SK-MEL-5 (cell line): ENCODE measurements at regions not wholly inside any gene's neighbourhood (a gene's known extent, or its start where the extent isn't known, plus 50 kb on each side); places are given as distances from the start of the nearest gene placed in this dataset.

Source experiments
- DNase-seq: peaks from one replicate; pipeline ENCODE4 v3.0.0-alpha.2; 2016; ENCODE audit warnings: low read depth, low spot score
- in situ Hi-C: cut with HindIII; loops from 2 replicates; pipeline ENCODE4 v1.10.0; 2016; ENCODE audit warnings: low sequenced_read_pairs, high pct_unique_total_duplicates, low pct_unique_long_range_greater_than_20kb

DNA sequence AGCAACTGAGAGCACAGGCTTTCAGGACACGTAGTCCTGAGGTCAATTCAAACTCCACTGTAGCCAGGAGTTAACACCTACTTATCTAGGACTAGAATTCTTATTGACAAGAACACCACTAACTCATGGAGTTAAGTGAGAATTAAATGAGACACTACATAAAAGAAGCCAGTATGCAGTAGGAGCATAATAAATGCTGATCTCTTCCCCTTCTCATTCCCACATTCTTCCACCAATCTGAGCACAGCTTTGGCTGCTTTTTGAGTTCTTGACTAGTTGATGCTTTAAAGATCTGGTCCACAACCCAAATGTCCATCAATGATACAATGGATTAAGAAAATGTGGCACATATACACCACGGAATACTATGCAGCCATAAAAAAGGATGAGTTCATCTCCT, 55.2 kb downstream of the TTC32 start:
- in situ Hi-C loops = no loop called here
- DNase-seq = no peak

DNA sequence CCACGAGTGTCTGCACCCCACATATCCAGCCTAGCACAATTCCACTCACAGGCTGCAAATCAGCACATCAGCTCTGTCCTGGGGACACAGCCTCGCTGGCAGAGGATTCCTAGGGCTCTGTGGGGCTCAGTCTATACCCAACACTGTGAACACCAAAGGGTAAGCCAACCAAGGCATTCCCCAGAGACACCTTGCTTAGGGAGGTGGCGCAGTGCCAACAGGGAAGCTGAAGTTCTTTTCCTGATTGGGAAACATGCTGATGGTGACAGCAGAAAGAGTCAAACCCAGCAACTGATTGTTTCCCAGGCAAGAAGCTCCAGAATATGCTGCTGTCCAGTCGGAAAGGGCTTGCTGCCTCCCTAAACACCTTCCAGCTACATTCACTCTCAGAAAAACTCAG, 55.8 kb downstream of the TTC32 start:
- in situ Hi-C loops = no loop called here
- no peak for DNase-seq

DNA sequence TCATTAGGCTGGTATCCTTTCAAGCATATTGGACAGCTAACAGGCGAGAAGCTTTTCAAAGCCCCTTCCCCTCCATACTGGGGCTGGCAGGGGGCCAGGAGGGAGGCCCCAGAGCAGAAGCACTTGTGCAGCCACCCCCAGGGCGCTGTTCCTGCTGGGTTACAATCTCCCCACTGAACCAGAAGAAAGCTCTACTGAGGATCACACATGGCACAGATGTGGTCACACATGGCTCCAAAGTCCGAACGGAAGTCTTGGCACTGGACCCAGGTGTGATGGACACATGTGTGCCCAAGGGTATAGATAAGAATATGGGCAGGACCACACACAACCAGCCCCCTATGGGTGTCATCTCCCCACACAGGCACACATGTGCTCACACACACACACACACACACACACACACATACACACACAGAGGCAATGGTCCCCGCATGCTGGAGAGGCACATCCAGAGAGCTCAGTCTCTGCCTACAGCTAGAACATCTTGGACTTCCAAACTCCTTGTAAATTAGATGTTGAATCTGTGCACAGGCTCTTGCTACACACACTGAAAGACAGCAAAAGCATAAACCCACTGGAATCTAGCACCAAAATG, 56.4 kb downstream of the TTC32 start:
- in situ Hi-C loops = no loop called here
- DNase-seq = no peak

DNA sequence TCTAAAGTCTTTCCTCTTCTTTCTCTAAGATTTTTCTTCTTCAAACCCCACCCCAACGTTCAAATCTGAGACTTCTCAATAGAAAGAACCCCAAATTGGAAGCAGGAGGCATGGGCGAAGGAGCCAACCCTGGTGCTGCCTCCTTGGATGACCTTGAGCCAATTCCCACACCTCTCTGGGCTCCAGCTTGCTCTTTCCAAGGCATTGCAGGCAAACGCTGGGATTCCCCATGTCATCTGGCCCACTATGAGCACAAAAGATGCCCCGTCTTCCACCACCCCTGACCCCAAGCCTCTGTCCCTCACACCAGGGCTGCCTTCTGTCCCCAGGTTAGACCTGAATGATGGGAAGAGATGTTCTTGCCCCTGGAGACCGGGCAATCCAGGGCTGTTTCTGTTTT, 57.0 kb downstream of the TTC32 start:
- DNase-seq = no peak
- in situ Hi-C loops = no loop called here

DNA sequence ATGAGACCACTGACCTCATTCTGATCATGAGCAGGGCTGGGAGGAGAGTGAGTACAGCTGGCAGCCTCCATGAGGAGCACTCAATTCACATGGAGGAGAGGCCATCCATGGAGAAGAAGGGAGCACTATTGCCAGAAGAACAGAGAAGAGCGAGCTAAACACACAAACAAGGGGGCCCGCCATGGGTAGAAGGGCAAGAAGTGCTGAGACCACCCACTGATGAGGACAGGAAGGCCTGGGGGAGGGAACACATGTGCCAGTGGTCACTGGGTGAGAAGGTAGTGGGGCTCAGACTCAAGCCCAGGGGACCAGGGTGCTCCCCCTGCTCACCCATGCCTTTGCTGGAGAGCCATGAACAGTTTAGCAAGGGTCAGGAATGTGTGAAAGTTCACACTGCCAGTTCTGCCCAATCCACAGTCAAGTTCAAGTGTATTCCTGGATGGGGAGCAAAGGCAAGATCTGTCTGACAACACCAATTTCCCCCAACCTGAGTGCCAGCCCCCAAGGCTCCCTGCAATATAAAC, 57.7 kb downstream of the TTC32 start:
- in situ Hi-C loops = no loop called here
- DNase-seq = no peak

DNA sequence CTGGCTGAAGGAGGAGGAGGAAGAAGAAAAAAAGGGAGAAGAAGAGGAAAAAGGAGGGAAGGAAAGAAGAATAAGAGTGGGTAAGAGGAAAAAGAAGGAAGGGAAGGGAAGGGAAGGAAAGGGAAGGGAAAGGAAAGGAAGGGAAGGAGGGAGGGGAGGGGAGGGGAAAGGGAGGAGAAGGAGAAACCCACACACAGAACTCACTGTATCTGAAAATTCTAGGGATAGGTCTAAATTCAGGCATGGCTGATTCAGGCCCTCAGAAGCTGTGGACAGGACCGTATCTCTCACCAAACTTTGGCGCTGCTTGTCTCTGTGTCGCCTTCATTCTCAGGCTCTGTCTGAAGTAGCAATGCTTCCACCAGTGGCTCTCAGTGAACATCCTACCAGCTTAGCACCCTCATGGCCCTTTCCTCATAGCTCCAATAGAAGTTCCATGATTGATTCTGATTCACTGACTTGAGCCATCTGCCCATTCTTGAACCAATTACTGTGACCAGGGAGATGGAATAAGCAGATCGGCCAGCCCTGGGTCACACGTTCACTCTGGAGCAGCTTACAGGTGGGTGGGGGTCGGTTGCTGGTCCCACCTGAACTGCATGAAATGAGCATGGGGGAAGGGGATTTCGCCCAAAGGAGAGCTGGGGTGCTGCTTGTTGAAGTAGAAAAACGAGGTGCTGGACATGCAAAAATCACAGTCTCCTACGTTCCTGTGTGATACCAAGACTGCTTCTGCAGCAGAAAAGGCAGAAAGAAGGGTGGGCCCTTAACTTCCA, 59.7 kb downstream of the TTC32 start:
- in situ Hi-C loops = no loop called here
- no peak for DNase-seq

GRCh38 chr2:19839438-19839837, 62.3 kb downstream of the TTC32 start:
- DNase-seq = no peak
- in situ Hi-C loops = no loop called here

- DNase-seq = no peak
- in situ Hi-C loops = no loop called here
Observed at GRCh38 chr2:19838616-19839015, 63.2 kb downstream of the TTC32 start.

- in situ Hi-C loops = no loop called here
- DNase-seq = no peak
Observed at GRCh38 chr2:19837235-19837766, 64.5 kb downstream of the TTC32 start.

GRCh38 chr2:19835781-19836281, 66.0 kb downstream of the TTC32 start:
- in situ Hi-C loops = no loop called here
- no peak for DNase-seq

- no peak for DNase-seq
- in situ Hi-C loops = no loop called here
Observed at GRCh38 chr2:19833978-19834377, 67.8 kb downstream of the TTC32 start.

DNA sequence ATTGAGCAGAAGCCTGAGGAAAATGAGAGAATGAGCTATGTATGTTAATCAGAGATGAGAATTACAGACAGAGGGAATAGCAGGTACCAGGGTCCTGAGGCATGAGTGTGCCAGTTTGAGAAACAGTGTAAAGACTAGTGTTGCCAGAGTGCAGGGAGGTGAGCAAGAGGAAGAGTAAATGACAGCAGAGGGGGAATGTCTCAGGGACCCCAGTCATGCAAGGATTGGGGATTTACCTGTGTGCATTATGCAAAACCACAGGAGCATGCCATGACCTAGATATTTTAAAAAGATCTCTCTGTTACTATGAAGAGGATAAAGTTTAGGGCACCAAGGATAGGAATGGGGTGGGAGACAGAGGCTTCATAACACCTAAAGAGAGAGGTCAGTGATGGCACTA, 72.1 kb downstream of the TTC32 start:
- in situ Hi-C loops = no loop called here

DNA sequence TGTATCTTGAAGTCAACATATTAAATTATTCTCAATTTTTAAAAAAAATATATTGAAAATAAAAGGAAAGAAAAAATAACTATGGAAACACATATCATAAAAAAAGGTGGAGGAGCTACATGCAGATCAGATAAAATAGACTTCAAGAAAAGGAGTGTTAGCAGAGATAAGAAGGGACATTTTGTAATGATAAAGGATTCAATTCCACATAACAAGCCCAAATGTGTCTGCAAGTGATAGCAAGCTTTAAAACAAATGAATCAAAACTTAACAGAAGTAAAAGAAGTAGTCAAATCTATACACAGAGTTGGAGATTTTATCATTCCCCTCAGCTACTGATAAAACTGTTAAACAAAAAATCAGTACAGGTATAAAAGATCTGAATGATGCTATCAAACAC, 74.9 kb downstream of the TTC32 start:
- in situ Hi-C loops = no loop called here
- no peak for DNase-seq

More for the DNA sequence above, 72.1 kb downstream of the TTC32 start:
- no peak for DNase-seq

DNA sequence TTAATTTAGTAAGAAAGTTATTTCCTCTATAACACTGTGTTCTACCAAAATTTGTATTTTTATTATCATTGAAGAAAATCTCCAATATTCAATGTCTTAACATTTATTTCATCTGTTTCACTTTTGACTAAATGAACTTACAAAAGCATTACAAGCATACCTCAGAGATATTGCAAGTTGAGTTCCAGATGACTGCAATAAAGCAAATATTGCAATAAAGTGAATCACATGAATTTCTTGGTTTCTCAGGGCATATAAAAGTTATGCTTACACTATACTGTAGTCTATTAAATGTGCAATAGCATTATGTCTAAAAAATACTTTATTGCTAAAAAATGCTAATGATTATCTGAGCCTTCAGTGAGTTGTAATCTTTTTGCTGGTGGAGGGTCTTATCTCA, 78.3 kb downstream of the TTC32 start:
- DNase-seq = no peak
- in situ Hi-C loops = no loop called here

DNA sequence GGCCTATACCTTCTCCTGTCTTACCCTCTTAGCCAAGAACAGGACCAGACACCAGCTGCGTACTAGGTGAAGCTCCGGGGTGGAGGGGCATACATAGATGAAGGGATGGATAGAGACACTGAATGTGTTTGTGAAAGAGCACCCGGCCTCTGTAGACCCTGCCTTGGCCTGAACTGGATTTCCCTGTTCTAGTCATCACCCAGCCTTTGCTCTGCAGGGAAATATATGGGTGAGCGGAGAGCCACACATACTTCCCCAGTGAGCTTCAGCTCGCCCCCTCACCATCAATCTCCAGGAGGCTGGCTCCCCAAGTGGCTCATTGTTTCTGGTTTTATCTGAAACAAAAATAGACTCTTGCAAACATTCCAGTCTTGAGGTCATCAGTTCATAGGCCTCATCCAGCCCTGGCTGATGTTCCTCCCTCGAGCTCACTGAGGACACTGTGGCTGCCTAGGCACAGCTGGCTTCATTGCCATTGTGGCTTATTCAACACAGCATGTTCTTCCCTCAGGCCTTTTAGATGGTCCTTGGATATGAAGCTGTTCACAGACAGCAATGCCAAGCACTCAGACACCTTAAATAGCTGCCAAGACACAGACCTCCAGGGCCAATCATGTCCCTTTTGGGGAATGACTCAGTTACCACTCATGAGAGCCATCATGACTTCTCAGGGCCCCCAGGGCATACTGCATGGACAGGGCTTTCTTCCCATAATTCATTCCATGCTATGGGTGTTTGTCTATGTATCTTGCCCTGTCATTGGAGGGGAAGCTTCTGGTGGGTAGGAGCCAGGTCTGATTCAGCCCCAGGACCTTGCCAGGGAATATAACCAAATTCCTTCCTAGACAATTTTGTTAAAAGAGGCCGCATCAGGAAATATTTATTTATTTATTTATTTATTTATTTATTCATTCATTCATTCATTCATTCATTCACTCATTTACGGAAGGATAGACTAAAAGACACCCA, 82.4 kb downstream of the TTC32 start:
- DNase-seq = peak; percentile 20
- in situ Hi-C loops = no loop called here

GRCh38 chr2:19818543-19818942, 83.2 kb downstream of the TTC32 start:
- in situ Hi-C loops = no loop called here
- DNase-seq = no peak

GRCh38 chr2:19818039-19818438, 83.7 kb downstream of the TTC32 start:
- DNase-seq = no peak
- in situ Hi-C loops = no loop called here

DNA sequence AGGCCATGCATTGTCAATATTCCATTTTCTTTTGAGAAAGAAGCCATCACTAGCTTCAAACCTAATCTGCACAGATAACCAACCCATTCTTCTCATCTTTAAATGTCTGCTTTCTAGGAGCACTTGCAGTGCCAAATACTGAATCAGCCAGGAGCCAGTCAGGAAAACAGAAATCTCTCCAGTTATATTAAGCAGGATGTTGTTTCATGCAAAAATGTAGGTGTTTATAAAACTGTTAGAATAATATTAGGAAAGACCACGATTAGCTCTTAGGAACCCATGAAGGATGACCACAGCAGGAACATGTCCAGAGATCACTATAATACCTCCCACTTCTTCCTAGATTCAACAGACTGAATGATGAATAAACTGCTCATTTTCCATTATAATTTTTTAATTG, 86.0 kb downstream of the TTC32 start:
- in situ Hi-C loops = no loop called here
- no peak for DNase-seq
